Keratinocyte (primary cell): ENCODE measurements at regions not wholly inside any gene's neighbourhood (a gene's known extent, or its start where the extent isn't known, plus 50 kb on each side); places are given as distances from the start of the nearest gene placed in this dataset.

Source experiments
- DNase-seq: peaks from one replicate; pipeline ENCODE4 v3.0.0-alpha.2; 2011; ENCODE audit warnings: low read depth, missing footprints, low spot score
- FAIRE-seq: peaks from 2 replicates; lab custom pipeline; 2011; peaks lifted over from hg19 to GRCh38; lab: Jason Lieb, UNC
- H2AFZ ChIP-seq: 2 replicates; pipeline ENCODE4 v1.6.0; 2012; ENCODE audit warnings: low read length, control low read depth, inconsistent platforms; ENCODE audit not compliant: control insufficient read depth
- H3K27ac ChIP-seq: 2 replicates; pipeline ENCODE4 v1.5.1; 2011; ENCODE audit warnings: low read length; ENCODE audit not compliant: control insufficient read depth, insufficient read depth
- H3K27me3 ChIP-seq: 3 replicates; pipeline ENCODE4 v1.6.0; 2011; ENCODE audit warnings: low read length; ENCODE audit not compliant: control insufficient read depth, insufficient read depth; ENCODE audit errors: extremely low read depth
- H3K36me3 ChIP-seq, 2 experiments: 2 replicates in 1 of 2; 3 replicates in 1 of 2; pipeline ENCODE4 v1.5.1; 2011; ENCODE audit warnings: low read length in 2 of 2, mild to moderate bottlenecking in 1 of 2; ENCODE audit not compliant: control insufficient read depth in 2 of 2, insufficient read depth in 2 of 2; ENCODE audit errors: extremely low read depth in 1 of 2
- H3K4me1 ChIP-seq: 3 replicates; pipeline ENCODE4 v1.5.1; 2011; ENCODE audit warnings: low read length; ENCODE audit not compliant: control insufficient read depth, insufficient read depth; ENCODE audit errors: extremely low read depth
- H3K4me2 ChIP-seq: 3 replicates; pipeline ENCODE4 v1.6.0; 2011; ENCODE audit warnings: low read depth, low read length; ENCODE audit not compliant: control insufficient read depth, insufficient read depth; ENCODE audit errors: extremely low read depth
- H3K4me3 ChIP-seq, 3 experiments: fragments of 200-600 bp in 1 of 3; sonication (generic) in 1 of 3; 2 replicates in 2 of 3; 3 replicates in 1 of 3; pipeline ENCODE4 v1.5.1; 2011 to 2016; ENCODE audit warnings: low read length in 3 of 3, mild to moderate bottlenecking in 3 of 3, control low read depth in 2 of 3, inconsistent platforms in 1 of 3, low read depth in 1 of 3, mixed read lengths in 1 of 3, mixed run types in 1 of 3, moderate library complexity in 1 of 3; ENCODE audit not compliant: control insufficient read depth in 2 of 3, insufficient read depth in 2 of 3; ENCODE audit errors: extremely low read depth in 1 of 3
- H3K79me2 ChIP-seq: 2 replicates; pipeline ENCODE4 v1.6.0; 2012; ENCODE audit warnings: low read length; ENCODE audit not compliant: control insufficient read depth, insufficient read depth
- H3K9ac ChIP-seq: 3 replicates; pipeline ENCODE4 v1.6.0; 2011; ENCODE audit warnings: low read length; ENCODE audit not compliant: control insufficient read depth, insufficient read depth; ENCODE audit errors: extremely low read depth
- H3K9me1 ChIP-seq: 3 replicates; pipeline ENCODE4 v1.6.0; 2011; ENCODE audit warnings: low read length; ENCODE audit not compliant: control insufficient read depth, insufficient read depth; ENCODE audit errors: extremely low read depth
- H3K9me3 ChIP-seq: 2 replicates; pipeline ENCODE4 v1.5.1; 2012; ENCODE audit warnings: low read depth, low read length; ENCODE audit not compliant: control insufficient read depth
- H4K20me1 ChIP-seq: 3 replicates; pipeline ENCODE4 v1.6.0; 2011; ENCODE audit warnings: low read length; ENCODE audit not compliant: control insufficient read depth, insufficient read depth; ENCODE audit errors: extremely low read depth
- EZH2 ChIP-seq: IDR thresholded peaks from one replicate; pipeline ENCODE4 v1.6.1; 2012; ENCODE audit warnings: inconsistent platforms, mild to moderate bottlenecking, low read length, moderate library complexity
- dilution Hi-C: fragments of 300-500 bp; cut with MboI; formaldehyde crosslinking; loops from one replicate; pipeline ENCODE4 v1.7.0; 2020; ENCODE audit warnings: low sequenced_read_pairs; ENCODE audit not compliant: extremely low pct_ligation_motif_present
- TF ChIP-seq, protein P1 (sequence below), 3 experiments: IDR thresholded peaks in 1 of 3; conservative IDR thresholded peaks in 1 of 3; optimal IDR thresholded peaks in 1 of 3; 2 replicates in 2 of 3; 3 replicates in 1 of 3; pipeline versions ENCODE3 to v1.5.1; 2011; ENCODE audit warnings: low read length in 3 of 3, mild to moderate bottlenecking in 3 of 3, moderate library complexity in 2 of 3, control low read depth in 1 of 3, inconsistent platforms in 1 of 3; ENCODE audit not compliant: insufficient read depth in 2 of 3; ENCODE audit errors: extremely low read depth in 1 of 3

DNA sequence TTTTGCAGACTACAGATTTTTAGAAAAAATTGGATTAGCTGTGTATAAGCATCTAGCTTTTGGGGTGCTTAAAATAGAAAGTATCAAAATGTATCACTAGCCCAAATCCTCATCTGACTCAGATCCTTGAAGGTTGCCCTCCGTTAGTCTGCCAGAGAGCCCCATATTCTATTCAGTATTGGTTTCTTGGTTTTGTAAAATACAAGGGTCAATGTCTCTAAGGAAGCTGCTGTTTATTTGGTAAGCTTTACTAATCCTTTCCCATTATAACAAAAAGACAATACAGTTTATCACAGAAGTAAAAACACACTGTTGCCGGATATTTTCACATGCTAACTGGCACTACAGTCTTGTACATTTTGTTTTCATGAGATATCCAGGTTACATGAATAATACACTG, 92.8 kb upstream of the PTHLH start:
- TF ChIP-seq EZH2 = no peak
- TF ChIP-seq, protein P1, sequence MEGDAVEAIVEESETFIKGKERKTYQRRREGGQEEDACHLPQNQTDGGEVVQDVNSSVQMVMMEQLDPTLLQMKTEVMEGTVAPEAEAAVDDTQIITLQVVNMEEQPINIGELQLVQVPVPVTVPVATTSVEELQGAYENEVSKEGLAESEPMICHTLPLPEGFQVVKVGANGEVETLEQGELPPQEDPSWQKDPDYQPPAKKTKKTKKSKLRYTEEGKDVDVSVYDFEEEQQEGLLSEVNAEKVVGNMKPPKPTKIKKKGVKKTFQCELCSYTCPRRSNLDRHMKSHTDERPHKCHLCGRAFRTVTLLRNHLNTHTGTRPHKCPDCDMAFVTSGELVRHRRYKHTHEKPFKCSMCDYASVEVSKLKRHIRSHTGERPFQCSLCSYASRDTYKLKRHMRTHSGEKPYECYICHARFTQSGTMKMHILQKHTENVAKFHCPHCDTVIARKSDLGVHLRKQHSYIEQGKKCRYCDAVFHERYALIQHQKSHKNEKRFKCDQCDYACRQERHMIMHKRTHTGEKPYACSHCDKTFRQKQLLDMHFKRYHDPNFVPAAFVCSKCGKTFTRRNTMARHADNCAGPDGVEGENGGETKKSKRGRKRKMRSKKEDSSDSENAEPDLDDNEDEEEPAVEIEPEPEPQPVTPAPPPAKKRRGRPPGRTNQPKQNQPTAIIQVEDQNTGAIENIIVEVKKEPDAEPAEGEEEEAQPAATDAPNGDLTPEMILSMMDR (optimal IDR thresholded peaks at IDR 0.05 in 1 of 3, IDR thresholded peaks at IDR 0.05 in 1 of 3, conservative IDR thresholded peaks at IDR 0.05 in 1 of 3; ENCODE audit: extremely low read depth in 1 of 3, insufficient read depth in 2 of 3, low read length in 3 of 3) = no peak
- Histone ChIP-seq H4K20me1 (no peaks in the 10 kb centered on the region), H3K9ac (no peak overlapping the region), H3K36me3 (no peaks in the 10 kb centered on the region), H3K9me1 (no peaks in the 10 kb centered on the region), H3K79me2 (no peaks in the 10 kb centered on the region), H3K9me3 (no peaks in the 10 kb centered on the region), H3K27ac (no peak overlapping the region), H2AFZ (no peak overlapping the region), H3K4me1 (peaks cover 14% of the 10 kb centered on the region), H3K4me2 (no peak overlapping the region), H3K27me3 (no peaks in the 10 kb centered on the region), H3K4me3 (no peak overlapping the region)
- dilution Hi-C loops = no loop called here
- DNase-seq (no peak), FAIRE-seq (peak; percentile 34)

GRCh38 chr12:28065889-28066630, 93.5 kb upstream of the PTHLH start:
- H3K9me3 ChIP-seq = no peaks in the 10 kb centered on the region
- FAIRE-seq = peak; percentile 74
- H3K4me3 ChIP-seq = no peak overlapping the region
- no peak overlapping the region for H3K4me2 ChIP-seq
- TF ChIP-seq, protein P1 (optimal IDR thresholded peaks at IDR 0.05 in 1 of 3, IDR thresholded peaks at IDR 0.05 in 1 of 3, conservative IDR thresholded peaks at IDR 0.05 in 1 of 3; ENCODE audit: extremely low read depth in 1 of 3, insufficient read depth in 2 of 3, low read length in 3 of 3) = no peak
- no peak for TF ChIP-seq EZH2
- no peaks in the 10 kb centered on the region for H3K9me1 ChIP-seq
- H3K36me3 ChIP-seq = no peaks in the 10 kb centered on the region
- H3K9ac ChIP-seq = no peak overlapping the region
- H3K27ac ChIP-seq = no peak overlapping the region
- no peaks in the 10 kb centered on the region for H4K20me1 ChIP-seq
- no peak for DNase-seq
- dilution Hi-C loops = no loop called here
- H3K79me2 ChIP-seq = no peaks in the 10 kb centered on the region
- H2AFZ ChIP-seq = peak overlapping the region; percentile 42
- no peaks in the 10 kb centered on the region for H3K27me3 ChIP-seq
- H3K4me1 ChIP-seq = peaks cover 14% of the 10 kb centered on the region
